IMR-90 (cell line): ENCODE measurements at regions not wholly inside any gene's neighbourhood (a gene's known extent, or its start where the extent isn't known, plus 50 kb on each side); places are given as distances from the start of the nearest gene placed in this dataset.

ENCODE experiments used
- ATAC-seq: fragments of 200-7000 bp; cut with Tn5 transposase; 2 replicates; pipeline ENCODE4 v1.9.1; 2020; ENCODE audit warnings: low read depth, mild to moderate bottlenecking, moderate library complexity
- BruUV-seq: library from RNA; stranded (reverse); fragments of 400-500 nt; replicated peaks from 2 replicates; lab custom pipeline; 2021; lab: Mats Ljungman, UMichigan
- CTCF ChIA-PET: fragments of 300-600 bp; formaldehyde crosslinking; extraction: SDS; loops from one replicate; lab custom pipeline; 2021; ENCODE audit warnings: antibody characterized with exemption; lab: Yijun Ruan, JAX
- POLR2A ChIA-PET: fragments of 300-600 bp; sonication (Branson Sonifier 250); formaldehyde crosslinking; loops from one replicate; lab custom pipeline; 2022; ENCODE audit warnings: antibody characterized with exemption; ENCODE audit not compliant: unreplicated experiment; lab: Charles Lee
- DNase-seq: peaks from one replicate; pipeline ENCODE4 v3.0.0; 2013
- H2AFZ ChIP-seq: replicated peaks from 2 replicates; pipeline ENCODE3; 2013; ENCODE audit warnings: low read length, mild to moderate bottlenecking; ENCODE audit not compliant: poor library complexity
- H2AK5ac ChIP-seq: 2 replicates; pipeline ENCODE4 v1.6.1; 2013; ENCODE audit warnings: low read depth, low read length, inconsistent platforms
- H2AK9ac ChIP-seq: replicated peaks from 2 replicates; pipeline ENCODE3; 2013; ENCODE audit warnings: mild to moderate bottlenecking, low read depth, low read length, moderate library complexity; ENCODE audit not compliant: poor library complexity
- H2BK120ac ChIP-seq: 2 replicates; pipeline ENCODE4 v1.6.1; 2013; ENCODE audit warnings: low read depth, low read length, inconsistent platforms
- H2BK15ac ChIP-seq: 3 replicates; pipeline ENCODE4 v1.6.1; 2013; ENCODE audit warnings: low read depth, low read length, inconsistent platforms
- H2BK20ac ChIP-seq: 2 replicates; pipeline ENCODE4 v1.6.1; 2013; ENCODE audit warnings: low read depth, mild to moderate bottlenecking, inconsistent platforms, low read length, moderate library complexity
- H2BK5ac ChIP-seq: 2 replicates; pipeline ENCODE4 v1.6.1; 2013; ENCODE audit warnings: mild to moderate bottlenecking, low read depth, low read length, inconsistent platforms; ENCODE audit not compliant: poor library complexity, severe bottlenecking
- H3K14ac ChIP-seq: replicated peaks from 2 replicates; pipeline ENCODE4 v1.6.1; 2013; ENCODE audit warnings: low read depth, low read length, inconsistent platforms
- H3K18ac ChIP-seq: 2 replicates; pipeline ENCODE4 v1.6.1; 2013; ENCODE audit warnings: low read depth, low read length, control low read depth
- H3K23ac ChIP-seq: 2 replicates; pipeline ENCODE4 v1.6.1; 2013; ENCODE audit warnings: low read depth, low read length, inconsistent platforms
- H3K27ac ChIP-seq: 2 replicates; pipeline ENCODE4 v1.5.1; 2013; ENCODE audit warnings: mild to moderate bottlenecking, control low read depth, low read length; ENCODE audit not compliant: insufficient read depth
- H3K27me3 ChIP-seq: 2 replicates; pipeline ENCODE4 v1.6.1; 2013; ENCODE audit warnings: low read length; ENCODE audit not compliant: control insufficient read depth, insufficient read depth
- H3K36me3 ChIP-seq: 2 replicates; pipeline ENCODE4 v1.6.1; 2013; ENCODE audit warnings: low read length, mixed read lengths; ENCODE audit not compliant: control insufficient read depth, insufficient read depth
- H3K4ac ChIP-seq: 2 replicates; pipeline ENCODE4 v1.6.1; 2013; ENCODE audit warnings: low read depth, low read length, inconsistent platforms
- H3K4me1 ChIP-seq: 2 replicates; pipeline ENCODE4 v1.6.1; 2013; ENCODE audit warnings: low read length, mixed read lengths; ENCODE audit not compliant: control insufficient read depth, insufficient read depth
- H3K4me2 ChIP-seq: 2 replicates; pipeline ENCODE4 v1.6.1; 2013; ENCODE audit warnings: low read depth, mild to moderate bottlenecking, control low read depth, low read length, moderate library complexity
- H3K4me3 ChIP-seq: 2 replicates; pipeline ENCODE4 v1.5.1; 2013; ENCODE audit warnings: low read depth, mild to moderate bottlenecking, control low read depth, low read length, moderate library complexity; ENCODE audit not compliant: insufficient read depth
- H3K56ac ChIP-seq: 2 replicates; pipeline ENCODE4 v1.6.1; 2013; ENCODE audit warnings: low read length, inconsistent platforms; ENCODE audit not compliant: insufficient read depth; ENCODE audit errors: extremely low read depth
- H3K79me1 ChIP-seq, 2 experiments: 2 replicates each; pipeline ENCODE4 v1.6.1; 2013; ENCODE audit warnings: low read length in 2 of 2, inconsistent platforms in 1 of 2, low read depth in 1 of 2
- H3K9ac ChIP-seq: 2 replicates; pipeline ENCODE4 v1.6.1; 2013; ENCODE audit warnings: low read depth, low read length, control low read depth
- H3K9me1 ChIP-seq: 2 replicates; pipeline ENCODE4 v1.6.1; 2013; ENCODE audit warnings: low read length, inconsistent platforms; ENCODE audit not compliant: insufficient read depth
- H3K9me3 ChIP-seq: 2 replicates; pipeline ENCODE4 v1.6.1; 2013; ENCODE audit warnings: low read length; ENCODE audit not compliant: control insufficient read depth, insufficient read depth
- H4K20me1 ChIP-seq: 2 replicates; pipeline ENCODE4 v1.6.1; 2013; ENCODE audit warnings: low read length, inconsistent platforms; ENCODE audit not compliant: insufficient read depth
- H4K5ac ChIP-seq: 2 replicates; pipeline ENCODE4 v1.6.1; 2013; ENCODE audit warnings: mild to moderate bottlenecking, low read depth, low read length, control low read depth
- H4K8ac ChIP-seq, 2 experiments: 2 replicates each; pipeline ENCODE4 v1.6.1; 2013; ENCODE audit warnings: low read depth in 2 of 2, low read length in 2 of 2, control low read depth in 1 of 2, inconsistent platforms in 1 of 2
- H4K91ac ChIP-seq: 2 replicates; pipeline ENCODE4 v1.6.1; 2013; ENCODE audit warnings: low read depth, low read length, inconsistent platforms; ENCODE audit not compliant: insufficient read depth
- CEBPB ChIP-seq: IDR thresholded peaks from 2 replicates; pipeline ENCODE4 v1.6.1; 2012; ENCODE audit warnings: low read depth, low read length, improper control_type of control experiment
- CTCF ChIP-seq: conservative IDR thresholded peaks from 2 replicates; pipeline ENCODE4 v1.5.1; 2012; ENCODE audit warnings: mild to moderate bottlenecking, low read depth, low read length, improper control_type of control experiment
- WGBS, 2 experiments: methylation state at CpG; one replicate each; pipeline versions ENCODE4 v1.1.5 to v1.1.7; 2013; ENCODE audit warnings: missing lambda C conversion rate in 2 of 2; ENCODE audit not compliant: insufficient read length in 1 of 2; ENCODE audit errors: extremely low coverage in 2 of 2; 5-methylcytosine and 5-hydroxymethylcytosine counted together
- dilution Hi-C: fragments of 300-500 bp; cut with HindIII; formaldehyde crosslinking; loops from one replicate; pipeline ENCODE4 v1.14.3; 2018; ENCODE audit warnings: low sequenced_read_pairs; ENCODE audit not compliant: unreplicated experiment
- in situ Hi-C: fragments of 300-500 bp; cut with MboI; formaldehyde crosslinking; loops from 3 replicates; pipeline ENCODE4 v1.14.3; 2019; ENCODE audit warnings: low sequenced_read_pairs, inconsistent platforms, mixed read lengths
- intact Hi-C: fragments of 100-400 bp; cut with micrococcal nuclease; formaldehyde crosslinking; loops from 2 replicates; pipeline ENCODE4 v1.10.0; 2022

DNA sequence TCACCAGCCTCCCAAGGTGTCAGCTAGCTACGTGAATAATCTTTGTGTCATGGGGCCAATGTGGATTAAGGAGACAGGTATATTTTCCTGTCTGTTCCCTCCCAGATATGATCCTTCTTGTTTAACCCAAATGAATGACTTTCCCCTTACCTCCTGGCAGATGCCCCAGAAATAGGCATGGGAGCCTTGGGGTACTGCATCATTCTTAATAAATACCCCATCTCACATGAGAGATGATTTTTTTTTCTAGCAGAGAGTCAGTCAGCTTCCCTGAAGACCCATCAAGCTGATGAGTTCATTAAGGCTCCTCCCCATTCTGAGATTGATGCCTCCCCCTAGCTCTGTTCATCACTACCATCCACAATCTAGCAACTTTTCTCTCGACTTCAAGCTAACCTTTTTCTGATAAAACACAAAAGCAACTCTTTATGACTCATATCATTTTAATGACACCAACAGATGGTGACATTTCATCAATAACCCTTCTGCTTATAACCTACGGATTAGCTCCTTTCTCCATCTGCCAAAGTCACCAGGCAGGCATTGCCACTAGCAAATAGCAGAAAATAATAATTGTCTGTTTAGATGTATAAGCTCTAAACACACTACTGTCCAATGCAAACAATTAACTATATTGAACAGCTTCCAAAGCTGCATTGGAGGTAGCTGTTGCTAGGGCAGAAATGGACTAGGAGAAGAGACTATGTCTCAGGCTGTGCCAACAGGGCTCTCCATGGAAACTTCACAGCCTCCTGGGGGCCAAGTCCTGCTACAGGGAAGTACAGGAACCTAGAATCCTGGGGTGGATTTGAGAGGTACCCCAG, 143.7 kb downstream of the ACER2 start:
- POLR2A ChIA-PET, result no interaction called here
- H4K5ac ChIP-seq, result no peak overlapping the region

More for the DNA sequence above, 143.7 kb downstream of the ACER2 start:
- no peak overlapping the region for H2AFZ ChIP-seq
- DNase-seq (no peak), ATAC-seq (no peak)
- no peak overlapping the region for H3K4me3 ChIP-seq
- no peak overlapping the region for H3K56ac ChIP-seq
- peak; percentile 34; the same call in 1 of the 2 replicates for TF ChIP-seq CEBPB
- no peak for TF ChIP-seq CTCF
- dilution Hi-C loops, result no loop called here
- H2AK9ac ChIP-seq, result no peak overlapping the region
- no peak overlapping the region for H2BK15ac ChIP-seq
- H3K4ac ChIP-seq, result no peak overlapping the region
- H3K79me1 ChIP-seq, result no peaks in the 10 kb centered on the region
- H4K8ac ChIP-seq, result no peak overlapping the region
- H3K9me3 ChIP-seq, result no peaks in the 10 kb centered on the region; the same call in 1 of the 2 replicates
- no peak overlapping the region for H3K23ac ChIP-seq
- H4K20me1 ChIP-seq, result no peaks in the 10 kb centered on the region
- in situ Hi-C loops, result no loop called here
- H3K9ac ChIP-seq, result no peak overlapping the region
- no peak overlapping the region for H3K27ac ChIP-seq
- H2BK120ac ChIP-seq, result no peak overlapping the region
- H3K18ac ChIP-seq, result no peak overlapping the region
- no peak overlapping the region for H3K4me2 ChIP-seq
- no peak overlapping the region for H2BK5ac ChIP-seq
- no peak overlapping the region for H2AK5ac ChIP-seq
- H4K91ac ChIP-seq, result no peak overlapping the region
- BruUV-seq, result no TSS peak
- intact Hi-C loops, result no loop called here
- no peaks in the 10 kb centered on the region for H3K4me1 ChIP-seq
- no peak overlapping the region for H3K14ac ChIP-seq
- no peaks in the 10 kb centered on the region for H3K27me3 ChIP-seq
- CTCF ChIA-PET, result no interaction called here
- no peaks in the 10 kb centered on the region for H3K9me1 ChIP-seq
- no peak overlapping the region for H2BK20ac ChIP-seq
- WGBS, 2 experiments, result 17% methylated on average over 1 of the region's 3 CpGs; no CpG with 5 or more reads in 1 of the 2 experiments
- no peaks in the 10 kb centered on the region for H3K36me3 ChIP-seq
